Frontal cortex (tissue), 3 donors: ENCODE measurements at regions not wholly inside any gene's neighbourhood (a gene's known extent, or its start where the extent isn't known, plus 50 kb on each side); places are given as distances from the start of the nearest gene placed in this dataset.
A peak's percentile ranks its signal among the peaks of the same experiment; 100 is the strongest.

ENCODE experiments used
- DNase-seq, 2 donors: peaks; one replicate each; pipeline ENCODE4 v3.0.0; 2012; ENCODE audit warnings: low spot score in 2 of 2
- FAIRE-seq: peaks from 2 replicates; lab custom pipeline; 2012; peaks lifted over from hg19 to GRCh38; lab: Jason Lieb, UNC
- donor health status: control.
- donor health status: control.
- donor health status: control.

- no peak for DNase-seq
- no peak for FAIRE-seq
Observed at GRCh38 chr1:81420760-81421159, 380.0 kb upstream of the ADGRL2 start.

- FAIRE-seq (no peak), DNase-seq (peak; percentile 3 to 18)
Observed at GRCh38 chr1:81414488-81415015, 386.2 kb upstream of the ADGRL2 start.

GRCh38 chr1:81412954-81413353, 387.8 kb upstream of the ADGRL2 start:
- FAIRE-seq = no peak
- DNase-seq = no peak

- no peak for FAIRE-seq
- DNase-seq = no peak
Observed at GRCh38 chr1:81410941-81411340, 389.8 kb upstream of the ADGRL2 start.

GRCh38 chr1:81410351-81410750, 390.4 kb upstream of the ADGRL2 start:
- no peak for DNase-seq
- no peak for FAIRE-seq

GRCh38 chr1:81409780-81410274, 390.9 kb upstream of the ADGRL2 start:
- no peak for FAIRE-seq
- no peak for DNase-seq

GRCh38 chr1:81409262-81409661, 391.5 kb upstream of the ADGRL2 start:
- DNase-seq (no peak), FAIRE-seq (no peak)

GRCh38 chr1:81408419-81408818, 392.3 kb upstream of the ADGRL2 start:
- no peak for DNase-seq
- FAIRE-seq = no peak

- no peak for DNase-seq
- FAIRE-seq = no peak
Observed at GRCh38 chr1:81407000-81407821, 393.5 kb upstream of the ADGRL2 start.

- DNase-seq = no peak
Observed at GRCh38 chr1:81406292-81406999, 394.3 kb upstream of the ADGRL2 start.

GRCh38 chr1:81398041-81398440, 402.7 kb upstream of the ADGRL2 start:
- FAIRE-seq (no peak), DNase-seq (no peak)

More at GRCh38 chr1:81406292-81406999, 394.3 kb upstream of the ADGRL2 start:
- no peak for FAIRE-seq

- FAIRE-seq (no peak), DNase-seq (no peak)
Observed at GRCh38 chr1:81392526-81393226, 408.1 kb upstream of the ADGRL2 start.

- no peak for DNase-seq
- FAIRE-seq = no peak
Observed at GRCh38 chr1:81391125-81391828, 409.5 kb upstream of the ADGRL2 start.

- FAIRE-seq (no peak), DNase-seq (no peak)
Observed at GRCh38 chr1:81388435-81388834, 412.3 kb upstream of the ADGRL2 start.

- DNase-seq (no peak), FAIRE-seq (no peak)
Observed at GRCh38 chr1:81387446-81387845, 413.3 kb upstream of the ADGRL2 start.

GRCh38 chr1:81382561-81382960, 418.2 kb upstream of the ADGRL2 start:
- DNase-seq (no peak), FAIRE-seq (no peak)

GRCh38 chr1:81381881-81382280, 418.9 kb upstream of the ADGRL2 start:
- FAIRE-seq = no peak

GRCh38 chr1:81380436-81380835, 420.3 kb upstream of the ADGRL2 start:
- FAIRE-seq = no peak

More at GRCh38 chr1:81381881-81382280, 418.9 kb upstream of the ADGRL2 start:
- no peak for DNase-seq

GRCh38 chr1:81379430-81379829, 421.3 kb upstream of the ADGRL2 start:
- DNase-seq = no peak
- no peak for FAIRE-seq

More at GRCh38 chr1:81380436-81380835, 420.3 kb upstream of the ADGRL2 start:
- no peak for DNase-seq

GRCh38 chr1:81377406-81377805, 423.3 kb upstream of the ADGRL2 start:
- no peak for FAIRE-seq
- DNase-seq = no peak
